ENCODE measurements at regions not wholly inside any gene's neighbourhood (a gene's known extent, or its start where the extent isn't known, plus 50 kb on each side); places are given as distances from the start of the nearest gene placed in this dataset.

GRCh38 chr1:229209816-229210215, 61.1 kb upstream of the RAB4A start:
- DNase-seq (ENCODE audit: low read depth), result no peak

GRCh38 chr1:229210844-229211243, 60.1 kb upstream of the RAB4A start:
- no peak for DNase-seq (ENCODE audit: low read depth)

- DNase-seq (ENCODE audit: low read depth), result no peak
Observed at GRCh38 chr1:229213797-229214196, 57.1 kb upstream of the RAB4A start.

GRCh38 chr1:229217716-229218115, 53.2 kb upstream of the RAB4A start:
- no peak for DNase-seq (ENCODE audit: low read depth)

- DNase-seq (ENCODE audit: low read depth), result no peak
Observed at GRCh38 chr1:229218612-229219025, 52.3 kb upstream of the RAB4A start.

GRCh38 chr1:229220163-229220846, 50.6 kb upstream of the RAB4A start:
- DNase-seq (ENCODE audit: low read depth), result no peak

- DNase-seq (ENCODE audit: low read depth), result no peak
Observed at GRCh38 chr1:229221106-229222019, 49.5 kb upstream of the RAB4A start.
